Prostate gland (tissue), 2 donors: ENCODE measurements at regions not wholly inside any gene's neighbourhood (a gene's known extent, or its start where the extent isn't known, plus 50 kb on each side); places are given as distances from the start of the nearest gene placed in this dataset.

Experiments
- DNase-seq: peaks from one replicate; pipeline ENCODE4 v3.0.0-alpha.2; 2019; ENCODE audit warnings: low spot score
- H3K27ac ChIP-seq, 2 donors: fragments of 200-600 bp; sonication (generic); 2 replicates each; pipeline ENCODE4 v1.5.1; 2017 to 2019
- H3K27me3 ChIP-seq: fragments of 200-600 bp; sonication (generic); replicated peaks from 2 replicates; pipeline ENCODE4 v1.5.1; 2019; ENCODE audit not compliant: insufficient read depth
- H3K36me3 ChIP-seq, 2 donors: fragments of 200-600 bp; sonication (generic); 1 replicate in 1 of 2; 2 replicates in 1 of 2; pipeline versions ENCODE4 v1.5.1 to v1.8.1; 2017 to 2019
- H3K4me1 ChIP-seq: fragments of 200-600 bp; sonication (generic); replicated peaks from 2 replicates; pipeline ENCODE4 v1.5.1; 2019
- H3K4me3 ChIP-seq, 2 donors: fragments of 200-600 bp; sonication (generic); 2 replicates each; pipeline ENCODE4 v1.5.1; 2017 to 2019
- H3K9me3 ChIP-seq: fragments of 200-600 bp; sonication (generic); 2 replicates; pipeline ENCODE4 v1.5.1; 2017
- CTCF ChIP-seq, 4 experiments: fragments of 200-600 bp in 2 of 4; fragments of 450-650 bp in 2 of 4; sonication (generic) in 2 of 4; IDR thresholded peaks; 1 replicate in 3 of 4; 2 replicates in 1 of 4; pipeline ENCODE4 v1.5.1; 2016 to 2019; ENCODE audit warnings: antibody characterized with exemption in 4 of 4, mild to moderate bottlenecking in 2 of 4, moderate library complexity in 2 of 4
- POLR2A ChIP-seq: fragments of 450-650 bp; IDR thresholded peaks from one replicate; pipeline ENCODE4 v1.6.1; 2016; ENCODE audit warnings: antibody characterized with exemption, mild to moderate bottlenecking
- POLR2AphosphoS5 ChIP-seq: sonication (generic); formaldehyde crosslinking; IDR thresholded peaks from one replicate; pipeline ENCODE4 v1.6.1; 2017; ENCODE audit warnings: antibody characterized with exemption
- WGBS: methylation state at CpG from one replicate; pipeline ENCODE4 v1.1.5; 2018; 5-methylcytosine and 5-hydroxymethylcytosine counted together
- intact Hi-C: fragments of 100-400 bp; cut with DNase I; formaldehyde crosslinking; loops from one replicate; pipeline ENCODE4 v1.14.2; 2022

DNA sequence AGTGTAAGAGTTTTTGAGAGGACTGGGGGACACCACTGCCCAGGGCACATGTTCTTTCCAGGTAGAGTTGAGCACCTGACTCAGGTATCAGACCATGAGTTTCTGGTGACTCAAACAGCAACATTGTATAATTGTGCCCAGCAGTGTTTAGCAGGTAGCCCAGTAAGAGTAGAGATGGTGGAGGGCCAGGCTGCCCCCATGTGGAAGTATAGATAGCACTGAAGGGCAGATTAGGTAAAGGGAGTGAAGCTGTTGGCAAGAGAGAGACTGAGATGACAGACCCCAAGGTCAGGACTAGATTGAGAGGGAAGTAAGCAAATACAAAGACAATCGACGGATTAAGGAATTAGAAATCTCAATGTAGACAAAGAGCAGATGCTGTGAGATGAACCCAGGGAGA lies 74.6 kb downstream of the TRIM42 start:
- Histone ChIP-seq H3K36me3 (no peaks in the 10 kb centered on the region), H3K4me3 (no peak overlapping the region), H3K4me1 (no peaks in the 10 kb centered on the region), H3K9me3 (no peaks in the 10 kb centered on the region), H3K27ac (no peak overlapping the region), H3K27me3 (no peaks in the 10 kb centered on the region)
- 98% methylated on average over 2 of the region's 2 CpGs for WGBS
- TF ChIP-seq CTCF (IDR thresholded peaks at IDR 0.05) (no peak), POLR2AphosphoS5 (no peak), POLR2A (no peak)
- no peak for DNase-seq
- intact Hi-C loops: no loop called here

- no peaks in the 10 kb centered on the region for H3K4me1 ChIP-seq
- H3K9me3 ChIP-seq: no peaks in the 10 kb centered on the region
- H3K36me3 ChIP-seq: no peaks in the 10 kb centered on the region
- intact Hi-C loops: no loop called here
- H3K4me3 ChIP-seq: no peak overlapping the region
- no peak overlapping the region for H3K27ac ChIP-seq
- TF ChIP-seq CTCF (IDR thresholded peaks at IDR 0.05) (no peak), POLR2AphosphoS5 (no peak), POLR2A (no peak)
- DNase-seq: no peak
- 62% methylated on average over 4 of the region's 4 CpGs for WGBS
- H3K27me3 ChIP-seq: no peaks in the 10 kb centered on the region
Measured at GRCh38 chr3:140753865-140754754, 76.2 kb downstream of the TRIM42 start.

DNA sequence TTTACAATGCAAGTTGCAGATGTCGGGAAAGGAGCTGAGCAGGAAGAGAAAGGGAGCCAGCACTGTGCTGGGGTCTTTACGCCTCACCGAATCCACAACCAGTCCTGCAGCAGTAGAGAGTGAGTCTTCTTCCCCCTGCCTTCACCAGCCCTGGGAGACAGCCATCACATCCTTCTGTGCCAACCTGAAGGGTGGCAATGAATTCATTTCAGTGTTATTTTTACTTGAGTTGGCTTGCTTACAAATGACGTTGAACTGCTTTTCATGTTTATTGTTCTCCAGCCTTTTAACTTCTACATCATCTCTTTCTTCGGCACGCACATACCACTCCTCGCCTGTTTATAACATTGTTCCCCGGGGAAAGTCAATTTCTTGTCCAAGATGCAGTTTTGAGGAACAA lies 77.1 kb downstream of the TRIM42 start:
- WGBS: 29% methylated on average over 8 of the region's 8 CpGs
- Histone ChIP-seq H3K36me3 (no peaks in the 10 kb centered on the region), H3K4me1 (no peaks in the 10 kb centered on the region), H3K4me3 (no peak overlapping the region), H3K9me3 (no peaks in the 10 kb centered on the region), H3K27me3 (no peaks in the 10 kb centered on the region), H3K27ac (no peak overlapping the region)
- DNase-seq: no peak
- TF ChIP-seq CTCF (IDR thresholded peaks at IDR 0.05) (no peak), POLR2A (no peak), POLR2AphosphoS5 (no peak)
- intact Hi-C loops: no loop called here

DNA sequence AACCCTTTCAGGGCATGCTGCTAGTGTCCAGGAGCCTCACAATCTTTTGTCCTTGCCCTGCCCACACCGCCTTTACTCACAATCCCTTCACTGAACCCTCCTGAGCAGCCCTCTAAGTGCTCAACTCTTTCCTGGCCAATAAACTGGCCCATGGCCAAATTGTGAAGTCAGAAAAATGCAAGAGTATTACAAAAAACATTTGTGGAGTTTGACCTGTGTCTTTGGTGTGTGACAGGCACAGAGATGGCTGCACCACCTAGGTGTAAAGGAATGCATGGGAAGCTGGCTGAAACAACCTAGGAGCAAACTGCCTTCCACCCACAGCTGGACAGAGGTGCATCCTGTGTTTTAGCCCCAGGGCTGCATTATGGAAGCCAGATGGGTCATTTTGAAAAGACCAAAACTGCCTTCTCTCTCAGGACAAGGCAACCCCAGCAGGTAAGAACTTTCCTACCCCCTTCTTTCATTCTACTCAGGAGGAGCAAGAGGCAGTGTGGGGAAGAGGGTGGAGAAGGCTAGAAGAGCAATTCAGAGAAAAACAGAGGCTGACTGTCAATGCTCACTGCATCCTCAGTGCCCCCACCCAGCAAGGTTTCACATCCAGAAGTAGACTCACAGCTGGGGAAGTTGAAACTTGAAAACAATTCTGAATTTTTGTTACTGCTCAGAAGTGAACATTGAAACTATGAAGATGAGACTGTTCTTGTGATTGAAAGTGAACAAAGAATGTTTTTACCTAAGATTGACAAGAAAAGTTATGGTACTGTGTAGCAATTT lies 78.6 kb downstream of the TRIM42 start:
- H3K27me3 ChIP-seq: no peaks in the 10 kb centered on the region
- 0% methylated on average over 1 of the region's 1 CpG for whole genome bisulfite sequencing
- no peak overlapping the region for H3K4me3 ChIP-seq
- no peak for TF ChIP-seq POLR2A
- TF ChIP-seq POLR2AphosphoS5: no peak
- TF ChIP-seq CTCF (IDR thresholded peaks at IDR 0.05): no peak
- H3K4me1 ChIP-seq: no peaks in the 10 kb centered on the region
- no peak overlapping the region for H3K27ac ChIP-seq
- no peak for DNase-seq
- H3K9me3 ChIP-seq: no peaks in the 10 kb centered on the region
- intact Hi-C loops: no loop called here
- no peaks in the 10 kb centered on the region for H3K36me3 ChIP-seq
